H1 (cell line): ENCODE measurements at regions not wholly inside any gene's neighbourhood (a gene's known extent, or its start where the extent isn't known, plus 50 kb on each side); places are given as distances from the start of the nearest gene placed in this dataset.

Source experiments
- BCL11A ChIP-seq, 2 experiments: IDR thresholded peaks; one replicate each; pipeline ENCODE4 v1.6.1; 2011; ENCODE audit warnings: low read depth in 2 of 2, low read length in 2 of 2, mild to moderate bottlenecking in 2 of 2
- TF ChIP-seq, protein P1 (sequence below), 3 experiments: IDR thresholded peaks; 1 replicate in 2 of 3; 2 replicates in 1 of 3; pipeline versions ENCODE4 v1.5.1 to v1.6.1; 2011; ENCODE audit warnings: low read length in 3 of 3, mild to moderate bottlenecking in 3 of 3, inconsistent platforms in 2 of 3, low read depth in 1 of 3, moderate library complexity in 1 of 3; ENCODE audit not compliant: insufficient read depth in 1 of 3; ENCODE audit errors: control extremely low read depth in 1 of 3

DNA sequence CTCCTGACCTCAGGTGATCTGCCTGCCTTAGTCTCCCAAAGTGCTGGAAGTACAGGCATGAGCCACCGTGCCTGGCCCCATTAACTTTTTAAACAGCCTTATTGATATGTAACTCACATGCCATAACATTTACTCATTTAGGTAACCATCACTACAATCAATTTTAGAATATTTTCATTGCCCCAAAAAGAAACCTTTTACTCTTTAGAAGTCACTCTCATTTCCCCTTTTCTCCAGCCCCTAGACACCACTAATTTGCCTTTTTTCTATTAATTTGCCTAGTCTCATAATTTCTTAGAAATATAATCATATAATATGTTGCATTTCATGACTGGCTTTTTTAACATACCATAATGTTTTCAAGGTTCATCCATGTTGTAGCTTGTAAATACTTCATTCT, 57.2 kb upstream of the TACR1 start (continued):
- TF ChIP-seq, protein P1, sequence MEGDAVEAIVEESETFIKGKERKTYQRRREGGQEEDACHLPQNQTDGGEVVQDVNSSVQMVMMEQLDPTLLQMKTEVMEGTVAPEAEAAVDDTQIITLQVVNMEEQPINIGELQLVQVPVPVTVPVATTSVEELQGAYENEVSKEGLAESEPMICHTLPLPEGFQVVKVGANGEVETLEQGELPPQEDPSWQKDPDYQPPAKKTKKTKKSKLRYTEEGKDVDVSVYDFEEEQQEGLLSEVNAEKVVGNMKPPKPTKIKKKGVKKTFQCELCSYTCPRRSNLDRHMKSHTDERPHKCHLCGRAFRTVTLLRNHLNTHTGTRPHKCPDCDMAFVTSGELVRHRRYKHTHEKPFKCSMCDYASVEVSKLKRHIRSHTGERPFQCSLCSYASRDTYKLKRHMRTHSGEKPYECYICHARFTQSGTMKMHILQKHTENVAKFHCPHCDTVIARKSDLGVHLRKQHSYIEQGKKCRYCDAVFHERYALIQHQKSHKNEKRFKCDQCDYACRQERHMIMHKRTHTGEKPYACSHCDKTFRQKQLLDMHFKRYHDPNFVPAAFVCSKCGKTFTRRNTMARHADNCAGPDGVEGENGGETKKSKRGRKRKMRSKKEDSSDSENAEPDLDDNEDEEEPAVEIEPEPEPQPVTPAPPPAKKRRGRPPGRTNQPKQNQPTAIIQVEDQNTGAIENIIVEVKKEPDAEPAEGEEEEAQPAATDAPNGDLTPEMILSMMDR (IDR thresholded peaks at IDR 0.05; ENCODE audit: control extremely low read depth in 1 of 3, insufficient read depth in 1 of 3, low read depth in 1 of 3, low read length in 3 of 3): no peak
- no peak for TF ChIP-seq BCL11A (IDR thresholded peaks at IDR 0.05; ENCODE audit: low read depth in 2 of 2, low read length in 2 of 2)
